Renal pelvis (tissue), 1 donor: ENCODE measurements at regions not wholly inside any gene's neighbourhood (a gene's known extent, or its start where the extent isn't known, plus 50 kb on each side); places are given as distances from the start of the nearest gene placed in this dataset.

Source experiments
- DNase-seq: peaks from one replicate; pipeline ENCODE4 v3.0.0-alpha.2; 2013

GRCh38 chr3:162992741-162993140 is 1496.1 kb downstream of the OTOL1 start:
- DNase-seq, result no peak

DNA sequence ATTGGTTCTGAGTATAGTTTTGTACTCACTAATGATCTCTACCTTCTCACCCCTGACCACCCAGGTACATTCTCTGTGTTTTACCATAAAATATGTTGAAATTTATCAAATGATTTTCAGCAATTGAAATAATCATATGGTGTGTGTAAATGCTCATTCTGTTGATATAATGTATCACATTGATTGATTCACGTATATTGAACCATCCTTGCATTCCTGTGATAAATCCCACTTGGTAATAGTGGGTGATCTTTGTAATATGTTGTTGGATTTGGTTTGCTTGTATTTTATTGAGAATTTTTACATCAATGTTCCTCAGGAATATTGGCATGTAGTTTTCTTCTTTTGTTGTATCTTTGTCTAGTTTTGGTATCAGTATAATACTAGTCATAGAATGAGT is 1497.6 kb downstream of the OTOL1 start:
- DNase-seq, result no peak

DNA sequence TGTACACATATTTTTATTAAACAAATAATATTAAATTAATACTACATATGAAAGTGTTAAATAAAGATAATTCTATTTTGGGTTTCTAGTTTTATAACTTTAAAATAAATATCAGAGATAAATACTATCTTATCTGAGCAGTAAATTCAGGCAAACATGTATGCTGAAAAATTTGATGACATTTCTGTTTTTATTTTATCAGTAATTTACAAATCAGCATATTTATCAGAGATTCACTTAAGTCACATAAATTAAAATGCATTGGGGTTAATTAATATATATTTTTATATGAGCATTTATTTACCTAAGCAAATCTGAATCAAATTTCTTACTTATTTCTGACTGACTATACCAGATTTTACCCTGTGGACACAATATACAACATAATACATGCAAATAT is 1499.8 kb downstream of the OTOL1 start:
- no peak for DNase-seq

DNA sequence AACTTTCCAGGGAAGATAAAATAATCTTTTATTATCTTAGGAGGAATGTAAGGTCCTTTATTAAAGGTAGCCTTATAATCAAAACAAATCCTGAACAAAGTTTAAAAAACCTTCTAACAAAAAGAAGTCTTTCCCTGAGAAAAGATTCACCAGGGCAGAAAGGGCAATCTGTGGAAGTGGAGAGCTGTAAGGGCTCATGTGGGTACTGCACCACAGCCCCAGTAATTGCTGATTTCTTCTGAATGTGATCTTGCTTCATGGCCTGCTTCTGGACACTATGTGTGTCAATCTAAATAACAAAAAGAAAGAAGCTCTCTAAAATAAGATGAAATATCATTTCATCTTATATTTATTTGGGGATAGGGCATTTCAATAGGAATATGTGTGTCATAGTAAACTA is 1501.6 kb downstream of the OTOL1 start:
- DNase-seq, result no peak

DNA sequence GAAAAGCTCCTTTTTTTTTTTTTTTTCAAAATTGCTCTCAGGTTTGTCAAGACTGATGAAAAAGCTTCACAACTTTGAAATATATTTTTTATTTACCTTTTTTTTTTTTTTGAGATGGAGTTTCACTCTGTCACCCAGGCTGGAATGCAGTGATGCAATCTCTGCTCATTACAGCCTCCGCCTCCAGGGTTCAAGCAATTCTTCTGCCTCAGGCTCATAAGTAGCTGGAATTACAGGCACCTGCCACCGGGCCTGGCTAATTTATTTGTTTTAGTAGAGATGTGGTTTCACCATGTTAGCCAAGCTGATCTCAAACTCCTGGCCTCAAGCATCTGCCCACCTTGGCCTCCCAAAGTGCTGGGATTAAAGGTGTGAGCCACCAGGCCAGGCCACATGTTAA is 1515.0 kb downstream of the OTOL1 start:
- no peak for DNase-seq

- DNase-seq, result no peak
Measured at GRCh38 chr3:163016251-163016650, 1519.6 kb downstream of the OTOL1 start.

- DNase-seq, result no peak
Measured at GRCh38 chr3:163018067-163018466, 1521.5 kb downstream of the OTOL1 start.

DNA sequence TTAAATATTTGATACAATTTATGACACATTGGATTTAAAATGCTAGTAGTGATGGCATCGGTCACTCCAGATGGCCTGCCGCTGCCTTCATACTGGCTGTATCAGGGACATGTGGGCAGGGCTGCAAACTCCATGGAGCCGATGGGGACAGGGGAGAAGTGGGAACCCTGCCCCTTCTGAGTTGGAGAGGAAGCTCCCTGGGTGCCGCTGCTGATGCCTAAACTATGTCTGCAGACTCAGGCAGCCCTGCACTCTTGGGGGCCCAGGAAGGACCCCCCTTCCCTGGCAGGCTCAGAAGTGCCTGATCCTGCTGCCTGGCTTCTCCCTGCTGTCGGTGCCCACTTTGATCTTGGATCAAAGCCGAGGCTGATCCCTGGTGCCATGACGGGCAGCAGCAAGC is 1522.1 kb downstream of the OTOL1 start:
- DNase-seq, result no peak

DNA sequence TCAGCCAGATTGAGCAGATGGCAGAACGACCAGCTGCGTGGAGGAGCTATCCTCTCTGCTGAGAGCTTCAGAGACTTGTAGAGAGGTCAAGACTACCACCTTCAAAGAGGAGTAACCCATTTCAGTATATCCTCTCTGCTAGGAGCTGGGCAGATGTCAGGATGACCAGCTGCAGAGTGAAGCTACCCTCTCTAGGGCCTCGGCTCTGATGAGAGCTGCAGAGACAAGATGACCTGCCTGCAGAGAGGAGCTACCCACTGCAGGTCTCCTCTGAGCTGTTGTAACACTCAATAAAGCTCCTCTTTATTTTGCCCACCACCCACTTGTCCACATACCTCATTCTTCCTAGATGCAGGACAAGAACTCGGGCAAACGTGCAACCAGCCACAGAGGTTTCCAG is 1522.7 kb downstream of the OTOL1 start:
- no peak for DNase-seq

DNA sequence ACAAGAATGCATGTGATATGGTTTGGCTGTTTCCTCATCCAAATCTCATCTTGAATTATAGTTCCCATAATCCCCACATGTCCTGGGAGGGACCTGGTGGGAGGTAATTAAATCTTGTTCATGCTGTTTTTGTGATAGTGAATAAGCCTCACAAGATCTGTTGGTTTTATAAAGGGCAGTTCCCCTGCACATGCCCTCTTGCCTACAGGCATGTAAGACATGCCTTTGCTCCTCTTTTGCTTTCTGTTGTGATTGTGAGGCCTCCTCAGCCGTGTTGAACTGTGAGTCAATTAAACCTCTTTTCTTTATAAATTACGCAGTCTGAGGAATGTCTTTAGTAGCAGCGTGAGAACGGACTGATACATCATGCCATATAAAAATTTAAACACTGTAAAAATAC is 1537.0 kb downstream of the OTOL1 start:
- no peak for DNase-seq

- no peak for DNase-seq
Measured at GRCh38 chr3:163039636-163040035, 1543.0 kb downstream of the OTOL1 start.

DNA sequence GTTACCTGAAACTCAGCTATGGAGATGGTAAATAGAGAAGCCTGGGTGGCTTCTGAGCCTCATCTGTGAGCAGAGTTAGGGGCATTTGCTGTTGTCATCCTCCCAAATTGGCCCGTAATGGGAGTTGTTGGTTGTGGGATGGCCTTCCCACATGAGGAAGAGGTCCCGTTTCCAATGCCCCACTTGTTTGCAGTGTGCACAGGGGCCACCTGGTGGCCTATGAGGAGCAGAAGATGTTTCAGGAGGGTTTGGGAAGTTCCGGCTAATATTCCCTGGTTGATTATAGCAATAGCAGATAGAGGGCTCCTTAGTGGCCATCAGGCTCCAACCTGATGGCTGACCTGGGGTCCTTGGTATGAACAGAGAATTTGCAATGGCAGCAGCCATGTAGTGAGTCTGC is 1546.5 kb downstream of the OTOL1 start:
- DNase-seq, result no peak

GRCh38 chr3:163045945-163046344 is 1549.3 kb downstream of the OTOL1 start:
- no peak for DNase-seq

GRCh38 chr3:163048881-163049280 is 1552.3 kb downstream of the OTOL1 start:
- DNase-seq, result no peak

GRCh38 chr3:163056874-163057497 is 1560.4 kb downstream of the OTOL1 start:
- peak; percentile 28 for DNase-seq

DNA sequence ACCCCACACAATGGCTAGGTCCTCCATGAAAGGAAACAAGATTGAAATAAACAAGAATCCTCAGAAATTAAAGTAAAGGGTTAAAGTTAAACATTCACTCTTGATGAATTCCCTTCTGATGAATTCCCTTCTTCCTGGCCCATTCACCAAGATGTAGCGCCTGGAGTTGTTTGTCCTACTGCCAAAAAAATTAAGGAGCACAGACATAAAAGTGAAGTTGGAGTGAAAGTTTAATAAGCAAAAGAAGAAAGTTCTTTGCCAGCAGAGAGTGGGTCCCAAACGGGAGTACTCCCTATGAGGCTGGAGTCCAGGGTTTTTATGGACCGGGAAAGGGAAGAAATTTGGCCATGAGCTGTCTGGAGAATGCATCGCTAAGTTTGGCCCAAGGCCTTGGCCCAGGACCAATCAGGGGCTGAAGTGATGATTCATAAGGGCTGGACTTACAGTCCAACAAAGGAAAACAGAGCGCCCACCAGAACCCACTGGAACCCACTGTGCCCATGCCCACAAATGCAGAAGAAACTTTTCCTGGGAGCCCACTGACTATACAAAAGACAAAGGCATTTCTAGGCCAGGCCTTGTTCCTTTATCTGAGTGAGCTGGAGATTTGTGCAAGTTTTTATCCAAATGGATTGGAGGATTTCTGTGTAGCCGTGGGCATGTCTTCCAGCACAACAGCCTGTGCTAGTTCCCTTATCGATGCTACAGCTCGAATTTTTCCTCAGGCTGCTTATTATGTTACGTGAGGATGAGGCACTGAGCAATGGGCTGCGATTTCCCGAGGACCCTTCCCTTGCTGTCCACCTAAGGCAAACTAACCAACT is 1561.6 kb downstream of the OTOL1 start:
- no peak for DNase-seq

GRCh38 chr3:163071713-163072112 is 1575.1 kb downstream of the OTOL1 start:
- DNase-seq, result no peak
